H9 (cell line): ENCODE measurements at regions not wholly inside any gene's neighbourhood (a gene's known extent, or its start where the extent isn't known, plus 50 kb on each side); places are given as distances from the start of the nearest gene placed in this dataset.

Experiments
- DNase-seq: peaks from one replicate; pipeline ENCODE4 v3.0.0-alpha.2; 2017
- H2AFZ ChIP-seq: one replicate; pipeline ENCODE4 v1.6.1; 2013; ENCODE audit warnings: mild to moderate bottlenecking, low read length, control low read depth, moderate library complexity
- H2AK5ac ChIP-seq: 2 replicates; pipeline ENCODE4 v1.6.1; 2013; ENCODE audit warnings: low read length, control low read depth, mixed read lengths; ENCODE audit not compliant: insufficient read length
- H2BK120ac ChIP-seq: one replicate; pipeline ENCODE4 v1.6.1; 2013; ENCODE audit warnings: low read depth, mild to moderate bottlenecking, low read length, control low read depth, inconsistent platforms; ENCODE audit not compliant: poor library complexity, severe bottlenecking
- H2BK12ac ChIP-seq: 2 replicates; pipeline ENCODE4 v1.6.1; 2013; ENCODE audit warnings: low read length, control low read depth, mixed read lengths, low read depth; ENCODE audit not compliant: insufficient read length
- H2BK15ac ChIP-seq: 2 replicates; pipeline ENCODE4 v1.6.1; 2013; ENCODE audit warnings: low read depth, low read length, control low read depth
- H2BK20ac ChIP-seq: one replicate; pipeline ENCODE4 v1.6.1; 2013; ENCODE audit warnings: low read depth, mild to moderate bottlenecking, low read length, control low read depth, inconsistent platforms; ENCODE audit not compliant: poor library complexity, severe bottlenecking
- H2BK5ac ChIP-seq: 2 replicates; pipeline ENCODE4 v1.6.1; 2013; ENCODE audit warnings: low read length, control low read depth, mixed read lengths; ENCODE audit not compliant: insufficient read length
- H3K14ac ChIP-seq: 2 replicates; pipeline ENCODE4 v1.6.1; 2013; ENCODE audit warnings: low read length, control low read depth; ENCODE audit not compliant: insufficient read depth
- H3K18ac ChIP-seq: 2 replicates; pipeline ENCODE4 v1.6.1; 2013; ENCODE audit warnings: low read depth, mild to moderate bottlenecking, mixed read lengths, low read length, control low read depth; ENCODE audit not compliant: insufficient read length
- H3K23ac ChIP-seq: 2 replicates; pipeline ENCODE4 v1.6.1; 2013; ENCODE audit warnings: low read length, control low read depth, mixed read lengths, low read depth; ENCODE audit not compliant: insufficient read length
- H3K23me2 ChIP-seq: 2 replicates; pipeline ENCODE4 v1.6.1; 2013; ENCODE audit warnings: low read depth, mild to moderate bottlenecking, mixed read lengths, low read length, control low read depth; ENCODE audit not compliant: insufficient read length, poor library complexity, severe bottlenecking
- H3K27ac ChIP-seq: 2 replicates; pipeline ENCODE4 v1.5.1; 2013; ENCODE audit warnings: low read length, control low read depth, mixed read lengths, low read depth; ENCODE audit not compliant: insufficient read length
- H3K27me3 ChIP-seq: 2 replicates; pipeline ENCODE4 v1.6.1; 2013; ENCODE audit warnings: low read length, control low read depth, inconsistent platforms; ENCODE audit not compliant: insufficient read depth
- H3K4ac ChIP-seq: 2 replicates; pipeline ENCODE4 v1.6.1; 2013; ENCODE audit warnings: low read depth, mild to moderate bottlenecking, control low read depth, inconsistent platforms, low read length, moderate library complexity
- H3K4me1 ChIP-seq: 2 replicates; pipeline ENCODE4 v1.6.1; 2013; ENCODE audit warnings: low read length, control low read depth, inconsistent platforms; ENCODE audit not compliant: insufficient read depth
- H3K4me2 ChIP-seq: 2 replicates; pipeline ENCODE4 v1.6.1; 2013; ENCODE audit warnings: low read length, control low read depth, mixed read lengths; ENCODE audit not compliant: insufficient read length, insufficient read depth
- H3K56ac ChIP-seq: 2 replicates; pipeline ENCODE4 v1.6.1; 2013; ENCODE audit warnings: low read depth, mild to moderate bottlenecking, mixed read lengths, low read length, control low read depth; ENCODE audit not compliant: insufficient read length
- H3K79me1 ChIP-seq: 2 replicates; pipeline ENCODE4 v1.6.1; 2013; ENCODE audit warnings: low read depth, mild to moderate bottlenecking, moderate library complexity, low read length, control low read depth, inconsistent platforms; ENCODE audit not compliant: insufficient read depth, poor library complexity, severe bottlenecking
- H3K79me2 ChIP-seq: 2 replicates; pipeline ENCODE4 v1.6.1; 2013; ENCODE audit warnings: low read length, control low read depth, inconsistent platforms; ENCODE audit not compliant: insufficient read depth
- H3K9ac ChIP-seq: 2 replicates; pipeline ENCODE4 v1.6.1; 2013; ENCODE audit warnings: low read length, control low read depth, mixed read lengths; ENCODE audit not compliant: insufficient read length; ENCODE audit errors: extremely low read depth
- H3K9me3 ChIP-seq: one replicate; pipeline ENCODE4 v1.6.1; 2013; ENCODE audit warnings: low read depth, low read length, inconsistent platforms; ENCODE audit not compliant: control insufficient read depth
- H3T11ph ChIP-seq: one replicate; pipeline ENCODE4 v1.6.1; 2013; ENCODE audit warnings: mild to moderate bottlenecking, low read length, control low read depth, inconsistent platforms
- H4K20me1 ChIP-seq: one replicate; pipeline ENCODE4 v1.6.1; 2013; ENCODE audit not compliant: control insufficient read depth, insufficient read length, insufficient read depth
- H4K5ac ChIP-seq: 2 replicates; pipeline ENCODE4 v1.6.1; 2013; ENCODE audit warnings: low read depth, mild to moderate bottlenecking, mixed read lengths, low read length, control low read depth; ENCODE audit not compliant: insufficient read length
- H4K8ac ChIP-seq: replicated peaks from 2 replicates; pipeline ENCODE4 v1.6.1; 2013; ENCODE audit warnings: low read length, control low read depth, mixed read lengths, low read depth; ENCODE audit not compliant: insufficient read length
- H4K91ac ChIP-seq: 2 replicates; pipeline ENCODE4 v1.6.1; 2013; ENCODE audit warnings: low read depth, mild to moderate bottlenecking, moderate library complexity, mixed read lengths, low read length, control low read depth; ENCODE audit not compliant: insufficient read length
- H3K27ac Mint-ChIP-seq, 3 experiments: 2 replicates in 2 of 3; 3 replicates in 1 of 3; pipeline ENCODE4 v1.8.0; 2020 to 2021; ENCODE audit warnings: mixed read lengths in 3 of 3, mild to moderate bottlenecking in 1 of 3, moderate library complexity in 1 of 3
- H3K27me3 Mint-ChIP-seq: 2 replicates; pipeline ENCODE4 v1.8.0; 2021; ENCODE audit warnings: low read depth, mild to moderate bottlenecking, moderate library complexity, mixed read lengths
- H3K36me3 Mint-ChIP-seq, 3 experiments: 2 replicates in 2 of 3; 3 replicates in 1 of 3; pipeline ENCODE4 v1.8.0; 2020 to 2021; ENCODE audit warnings: low read depth in 3 of 3, mixed read lengths in 3 of 3; ENCODE audit not compliant: insufficient read depth in 1 of 3
- H3K4me1 Mint-ChIP-seq, 2 experiments: 2 replicates each; pipeline ENCODE4 v1.8.0; 2020; ENCODE audit warnings: mixed read lengths in 2 of 2
- H3K4me3 Mint-ChIP-seq, 2 experiments: 2 replicates in 1 of 2; 3 replicates in 1 of 2; pipeline ENCODE4 v1.8.0; 2020 to 2021; ENCODE audit warnings: mild to moderate bottlenecking in 2 of 2, mixed read lengths in 2 of 2, moderate library complexity in 1 of 2
- H3K9me3 Mint-ChIP-seq, 2 experiments: 2 replicates in 1 of 2; 3 replicates in 1 of 2; pipeline ENCODE4 v1.8.0; 2020; ENCODE audit warnings: mild to moderate bottlenecking in 2 of 2, mixed read lengths in 2 of 2, moderate library complexity in 1 of 2
- CTCF ChIP-seq: fragments of 200-600 bp; sonication (generic); conservative IDR thresholded peaks from 3 replicates; pipeline ENCODE4 v1.8.0; 2021; ENCODE audit warnings: antibody characterized with exemption, mild to moderate bottlenecking
- WGBS: extraction: QIAGEN DNeasy Blood & Tissue Kit; methylation state at CpG from one replicate; pipeline ENCODE4 v1.1.7; 2013; ENCODE audit warnings: missing lambda C conversion rate, low lambda C conversion rate, mixed read lengths; ENCODE audit not compliant: insufficient read length; ENCODE audit errors: extremely low coverage; 5-methylcytosine and 5-hydroxymethylcytosine counted together

DNA sequence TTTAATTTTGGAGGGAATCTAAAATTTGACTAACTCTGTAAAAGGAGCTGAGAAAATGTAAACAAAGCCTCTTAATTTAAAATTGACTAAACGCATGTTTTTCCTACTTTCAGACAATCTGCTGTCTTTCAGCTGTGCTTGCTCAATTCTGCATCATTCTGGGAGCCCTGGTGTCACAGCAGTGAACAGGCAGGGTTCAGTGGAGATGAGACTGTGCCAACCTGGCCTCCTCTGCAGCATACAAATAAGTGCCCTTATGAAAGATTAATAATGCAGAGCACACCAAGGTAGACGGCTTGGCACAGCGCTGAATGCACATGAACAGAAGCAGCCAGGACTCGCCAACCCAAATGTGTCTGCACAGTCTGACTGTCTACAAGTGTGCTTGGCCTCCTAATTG lies 222.0 kb upstream of the CHAC2 start:
- no peak for DNase-seq
- no peak overlapping the region for H3K27ac ChIP-seq
- Mint-ChIP-seq H3K27me3 (no peaks in the 10 kb centered on the region), H3K4me1 (0 out of 4 replicates have a peak, but pooled peaks cover 0 to 3% of the 10 kb centered on the region in 2 experiments), H3K9me3 (peaks cover 12 to 16% of the 10 kb centered on the region in 2 experiments), H3K36me3 (peaks cover 3 to 16% (median 7%) of the 10 kb centered on the region in 3 experiments), H3K27ac (no peak overlapping the region), H3K4me3 (no peak overlapping the region)
- H2AFZ ChIP-seq, result no peak overlapping the region
- H2BK12ac ChIP-seq, result no peak overlapping the region
- H3K4ac ChIP-seq, result no peak overlapping the region
- H4K5ac ChIP-seq, result no peak overlapping the region
- H3K14ac ChIP-seq, result no peak overlapping the region
- no peak overlapping the region for H3K4me2 ChIP-seq
- H3K4me1 ChIP-seq, result no peaks in the 10 kb centered on the region
- no peaks in the 10 kb centered on the region for H3K23me2 ChIP-seq
- no peak overlapping the region for H3K23ac ChIP-seq
- no peaks in the 10 kb centered on the region for H3K79me2 ChIP-seq
- H2BK15ac ChIP-seq, result no peak overlapping the region
- H4K20me1 ChIP-seq, result no peaks in the 10 kb centered on the region
- H3K18ac ChIP-seq, result no peak overlapping the region
- no peak for TF ChIP-seq CTCF
- H3T11ph ChIP-seq, result no peak overlapping the region
- H4K8ac ChIP-seq, result no peak overlapping the region
- no peak overlapping the region for H2BK20ac ChIP-seq
- no peak overlapping the region for H3K9ac ChIP-seq
- no peak overlapping the region for H4K91ac ChIP-seq
- no peaks in the 10 kb centered on the region for H3K9me3 ChIP-seq
- H2AK5ac ChIP-seq, result no peak overlapping the region
- no peak overlapping the region for H2BK120ac ChIP-seq
- H3K56ac ChIP-seq, result no peak overlapping the region
- no peaks in the 10 kb centered on the region for H3K27me3 ChIP-seq
- H2BK5ac ChIP-seq, result no peak overlapping the region
- no peaks in the 10 kb centered on the region for H3K79me1 ChIP-seq
- WGBS, result no CpG with 5 or more reads among the region's 4 CpGs
